ENCODE measurements at regions not wholly inside any gene's neighbourhood (a gene's known extent, or its start where the extent isn't known, plus 50 kb on each side); places are given as distances from the start of the nearest gene placed in this dataset.

- Mint-ChIP-seq H3K9me3 (peaks cover 8% of the 10 kb centered on the region), H3K27ac (ENCODE audit: unreplicated experiment) (no peak overlapping the region), H3K36me3 (ENCODE audit: low read depth) (no peaks in the 10 kb centered on the region), H3K4me1 (no peaks in the 10 kb centered on the region), H3K4me3 (no peak overlapping the region), H3K27me3 (ENCODE audit: low read depth) (no peaks in the 10 kb centered on the region)
- TF ChIP-seq CTCF (conservative IDR thresholded peaks at IDR 0.05): no peak
- DNase-seq (ENCODE audit: low read depth, low spot score): no peak
Measured at GRCh38 chr6:130676773-130677144, 150.4 kb upstream of the SMLR1 start.

- Mint-ChIP-seq H3K9me3 (peaks cover 4% of the 10 kb centered on the region), H3K36me3 (ENCODE audit: low read depth) (no peaks in the 10 kb centered on the region), H3K27me3 (ENCODE audit: low read depth) (no peaks in the 10 kb centered on the region), H3K27ac (ENCODE audit: unreplicated experiment) (no peak overlapping the region), H3K4me1 (no peaks in the 10 kb centered on the region), H3K4me3 (no peak overlapping the region)
- TF ChIP-seq CTCF (conservative IDR thresholded peaks at IDR 0.05): no peak
- DNase-seq (ENCODE audit: low read depth, low spot score): no peak
Measured at GRCh38 chr6:130677312-130677711, 149.9 kb upstream of the SMLR1 start.

DNA sequence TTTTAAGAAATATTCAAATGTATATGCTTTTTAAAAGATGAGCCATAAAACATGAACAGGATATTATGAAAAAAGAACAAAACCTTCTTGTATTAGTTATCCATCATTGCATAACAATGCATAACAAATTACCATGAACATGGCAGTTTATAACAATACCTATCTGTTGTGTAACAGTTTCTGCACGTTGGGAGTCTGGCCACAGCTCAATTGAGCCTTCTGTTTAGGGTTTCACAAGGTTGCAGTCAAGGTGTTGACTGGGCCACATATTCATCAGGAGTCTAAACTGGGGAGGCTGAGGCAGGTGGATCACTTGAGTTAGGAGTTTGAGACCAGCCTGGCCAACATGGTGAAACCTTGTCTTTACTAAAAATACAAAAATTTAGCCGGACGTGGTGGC lies 149.4 kb upstream of the SMLR1 start:
- DNase-seq (ENCODE audit: low read depth, low spot score): no peak
- TF ChIP-seq CTCF (conservative IDR thresholded peaks at IDR 0.05): no peak
- H3K27ac Mint-ChIP-seq (ENCODE audit: unreplicated experiment): no peak overlapping the region
- H3K4me1 Mint-ChIP-seq: no peaks in the 10 kb centered on the region
- no peak overlapping the region for H3K4me3 Mint-ChIP-seq
- no peaks in the 10 kb centered on the region for H3K27me3 Mint-ChIP-seq (ENCODE audit: low read depth)
- H3K36me3 Mint-ChIP-seq (ENCODE audit: low read depth): no peaks in the 10 kb centered on the region
- peaks cover 4% of the 10 kb centered on the region for H3K9me3 Mint-ChIP-seq

- Mint-ChIP-seq H3K27me3 (ENCODE audit: low read depth) (no peaks in the 10 kb centered on the region), H3K4me1 (peaks cover 4% of the 10 kb centered on the region), H3K27ac (ENCODE audit: unreplicated experiment) (no peak overlapping the region), H3K36me3 (ENCODE audit: low read depth) (no peaks in the 10 kb centered on the region), H3K4me3 (no peak overlapping the region), H3K9me3 (peaks cover 4% of the 10 kb centered on the region)
- no peak for TF ChIP-seq CTCF (conservative IDR thresholded peaks at IDR 0.05)
- DNase-seq (ENCODE audit: low read depth, low spot score): no peak
Measured at GRCh38 chr6:130679684-130680083, 147.5 kb upstream of the SMLR1 start.

DNA sequence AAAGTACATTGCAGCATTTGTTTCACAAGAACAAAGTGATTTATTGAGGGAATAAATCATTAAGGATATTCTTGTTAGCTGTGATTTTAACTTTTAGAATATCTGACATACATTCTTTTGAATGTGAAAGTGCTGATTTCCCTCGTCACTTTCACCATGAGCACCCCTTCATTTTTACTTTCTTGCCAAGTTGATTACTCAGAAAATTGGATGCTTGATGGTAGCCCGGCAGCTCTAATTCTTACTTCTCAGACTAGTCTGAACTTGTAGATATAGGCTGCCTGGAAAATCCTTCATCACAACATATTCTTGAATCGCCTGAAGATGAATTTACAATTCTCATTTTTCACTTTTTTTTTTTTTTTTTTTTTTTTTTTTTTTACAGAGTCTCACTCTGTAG lies 147.1 kb upstream of the SMLR1 start:
- no peaks in the 10 kb centered on the region for H3K27me3 Mint-ChIP-seq (ENCODE audit: low read depth)

More for the DNA sequence above, 147.1 kb upstream of the SMLR1 start:
- Mint-ChIP-seq H3K4me3 (no peak overlapping the region), H3K36me3 (ENCODE audit: low read depth) (no peaks in the 10 kb centered on the region), H3K9me3 (peaks cover 4% of the 10 kb centered on the region), H3K27ac (ENCODE audit: unreplicated experiment) (no peak overlapping the region), H3K4me1 (peaks cover 4% of the 10 kb centered on the region)
- no peak for DNase-seq (ENCODE audit: low read depth, low spot score)
- TF ChIP-seq CTCF (conservative IDR thresholded peaks at IDR 0.05): no peak

All from neural crest cell (in vitro differentiated cells).